Gastrocnemius medialis (tissue), 4 donors: ENCODE measurements at regions not wholly inside any gene's neighbourhood (a gene's known extent, or its start where the extent isn't known, plus 50 kb on each side); places are given as distances from the start of the nearest gene placed in this dataset.

Experiments used
- CTCF ChIP-seq, 5 experiments: fragments of 450-650 bp in 3 of 5; fragments of 200-600 bp in 2 of 5; sonication (generic) in 2 of 5; IDR thresholded peaks in 4 of 5; conservative IDR thresholded peaks in 1 of 5; 1 replicate in 4 of 5; 2 replicates in 1 of 5; pipeline ENCODE4 v1.5.1; 2016 to 2019; ENCODE audit warnings: antibody characterized with exemption in 5 of 5, mild to moderate bottlenecking in 3 of 5, moderate library complexity in 3 of 5
- POLR2A ChIP-seq, 2 donors: fragments of 450-650 bp; IDR thresholded peaks; one replicate each; pipeline ENCODE4 v1.6.1; 2017; ENCODE audit warnings: antibody characterized with exemption in 2 of 2, mild to moderate bottlenecking in 2 of 2, moderate library complexity in 2 of 2

DNA sequence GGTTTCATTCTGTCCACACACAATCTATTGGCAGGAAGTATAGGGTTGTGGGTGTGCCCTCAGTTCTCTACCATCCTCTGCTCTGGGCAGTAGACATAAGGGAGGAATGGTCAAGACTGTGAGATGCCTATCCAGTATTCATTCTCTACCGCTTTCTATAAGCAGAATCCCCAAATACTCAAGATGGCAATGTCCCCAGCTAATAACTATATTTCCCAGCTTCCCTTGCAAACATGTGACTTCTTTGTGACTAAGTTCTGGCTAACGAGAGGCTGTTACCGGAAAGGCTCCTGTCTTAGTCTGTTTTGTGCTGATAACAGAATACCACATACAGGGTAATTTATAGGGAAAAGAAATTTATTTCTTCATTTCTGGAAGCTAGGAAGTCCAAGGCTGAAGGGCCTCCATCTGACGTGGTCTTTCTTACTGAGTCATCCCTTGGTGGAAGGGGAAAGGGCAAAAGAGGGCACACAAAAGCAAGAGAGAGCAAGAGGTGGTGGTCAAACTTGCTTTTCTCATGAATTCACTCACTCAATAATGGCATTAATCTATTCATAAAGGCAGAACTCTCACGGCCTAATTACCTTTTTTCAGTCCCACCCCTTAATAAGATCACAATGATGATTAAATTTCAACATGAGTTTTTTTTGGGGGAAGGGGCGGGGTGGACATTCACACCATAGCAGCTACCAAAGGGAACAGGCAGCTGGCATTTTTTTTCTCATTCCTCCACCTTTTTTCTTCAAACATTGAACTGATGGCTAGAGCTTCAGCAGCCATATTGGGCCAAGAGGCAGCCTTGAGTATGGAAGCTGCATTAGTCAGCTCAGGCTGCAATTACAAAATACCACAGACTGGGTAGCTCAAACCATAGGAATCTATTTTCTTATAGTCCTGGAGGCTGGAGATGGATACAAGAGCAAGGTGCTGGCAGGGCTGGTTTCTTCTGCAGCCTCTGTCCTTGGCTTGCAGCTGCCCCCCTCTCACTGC, 109.7 kb upstream of the OR9Q1 start:
- TF ChIP-seq CTCF (IDR thresholded peaks at IDR 0.05 in 4 of 5, conservative IDR thresholded peaks at IDR 0.05 in 1 of 5) (no peak), POLR2A (IDR thresholded peaks at IDR 0.05) (no peak)
